ENCODE measurements at regions not wholly inside any gene's neighbourhood (a gene's known extent, or its start where the extent isn't known, plus 50 kb on each side); places are given as distances from the start of the nearest gene placed in this dataset.

- no peaks in the 10 kb centered on the region for H3K4me1 ChIP-seq
- ATAC-seq (no peak), DNase-seq (no peak)
- H3K4me3 ChIP-seq = no peak overlapping the region
- H3K27me3 ChIP-seq (ENCODE audit: insufficient read depth in 3 of 3, low read length in 2 of 3) = no peaks in the 10 kb centered on the region
- TF ChIP-seq CTCF (IDR thresholded peaks at IDR 0.05) = no peak
- H3K27ac ChIP-seq = no peak overlapping the region
- whole genome bisulfite sequencing, 3 donors = 95 to 97% (median 97%) methylated on average over 1 of the region's 1 CpG
- intact Hi-C loops (cut with DNase I) = no loop called here
- no peaks in the 10 kb centered on the region for H3K36me3 ChIP-seq (ENCODE audit: insufficient read depth in 1 of 2, low read depth in 1 of 2)
- no peaks in the 10 kb centered on the region for H3K9me3 ChIP-seq
These were observed 138.2 kb upstream of the ARRDC3 start for GRCh38 chr5:91521334-91521733.

GRCh38 chr5:91514400-91514799 lies 131.3 kb upstream of the ARRDC3 start:
- Histone ChIP-seq H3K27me3 (ENCODE audit: insufficient read depth in 3 of 3, low read length in 2 of 3) (no peaks in the 10 kb centered on the region), H3K36me3 (ENCODE audit: insufficient read depth in 1 of 2, low read depth in 1 of 2) (no peaks in the 10 kb centered on the region), H3K9me3 (no peaks in the 10 kb centered on the region), H3K4me3 (no peak overlapping the region), H3K27ac (no peak overlapping the region), H3K4me1 (no peaks in the 10 kb centered on the region)
- ATAC-seq = no peak
- intact Hi-C loops (cut with DNase I) = no loop called here
- WGBS, 3 donors = 18 to 25% (median 25%) methylated on average over 4 of the region's 4 CpGs
- no peak for DNase-seq
- TF ChIP-seq CTCF (IDR thresholded peaks at IDR 0.05) = no peak

- no peak overlapping the region for H3K4me3 ChIP-seq
- no peak overlapping the region for H3K27ac ChIP-seq
- intact Hi-C loops (cut with DNase I) = no loop called here
- WGBS, 3 donors = 67 to 68% (median 68%) methylated on average over 3 of the region's 3 CpGs
- no peaks in the 10 kb centered on the region for H3K4me1 ChIP-seq
- DNase-seq (no peak), ATAC-seq (no peak)
- TF ChIP-seq CTCF (IDR thresholded peaks at IDR 0.05) = no peak
- no peaks in the 10 kb centered on the region for H3K9me3 ChIP-seq
- H3K27me3 ChIP-seq (ENCODE audit: insufficient read depth in 3 of 3, low read length in 2 of 3) = no peaks in the 10 kb centered on the region
- no peaks in the 10 kb centered on the region for H3K36me3 ChIP-seq (ENCODE audit: insufficient read depth in 1 of 2, low read depth in 1 of 2)
These were observed 120.2 kb upstream of the ARRDC3 start for GRCh38 chr5:91503321-91503720.

GRCh38 chr5:91500758-91501157 lies 117.6 kb upstream of the ARRDC3 start:
- DNase-seq (no peak), ATAC-seq (no peak)
- intact Hi-C loops (cut with DNase I) = no loop called here
- no peaks in the 10 kb centered on the region for H3K9me3 ChIP-seq
- H3K27me3 ChIP-seq (ENCODE audit: insufficient read depth in 3 of 3, low read length in 2 of 3) = peaks cover 0 to 2% (median 0%) of the 10 kb centered on the region in 3 donors
- H3K4me1 ChIP-seq = no peaks in the 10 kb centered on the region
- H3K27ac ChIP-seq = no peak overlapping the region
- TF ChIP-seq CTCF (IDR thresholded peaks at IDR 0.05) = no peak
- H3K36me3 ChIP-seq (ENCODE audit: insufficient read depth in 1 of 2, low read depth in 1 of 2) = no peaks in the 10 kb centered on the region
- WGBS, 3 donors = 74 to 79% (median 78%) methylated on average over 3 of the region's 3 CpGs
- no peak overlapping the region for H3K4me3 ChIP-seq

GRCh38 chr5:91499943-91500531 lies 116.9 kb upstream of the ARRDC3 start:
- Histone ChIP-seq H3K9me3 (no peaks in the 10 kb centered on the region), H3K36me3 (ENCODE audit: insufficient read depth in 1 of 2, low read depth in 1 of 2) (no peaks in the 10 kb centered on the region), H3K4me3 (no peak overlapping the region), H3K4me1 (no peaks in the 10 kb centered on the region), H3K27me3 (ENCODE audit: insufficient read depth in 3 of 3, low read length in 2 of 3) (peaks cover 0 to 2% (median 0%) of the 10 kb centered on the region in 3 donors), H3K27ac (no peak overlapping the region)
- TF ChIP-seq CTCF (IDR thresholded peaks at IDR 0.05) = peak; percentile 63
- ATAC-seq (peak in 1 of 4 donors; percentile 50), DNase-seq (no peak)
- 0 to 3% (median 0%) methylated on average over 2 of the region's 2 CpGs for WGBS, 3 donors
- intact Hi-C loops (cut with DNase I) = no loop called here
